ENCODE measurements at regions not wholly inside any gene's neighbourhood (a gene's known extent, or its start where the extent isn't known, plus 50 kb on each side); places are given as distances from the start of the nearest gene placed in this dataset.
A peak's percentile ranks its signal among the peaks of the same experiment; 100 is the strongest.

- no peak for DNase-seq
These were observed 52.0 kb upstream of the GRAMD1B start for GRCh38 chr11:123378096-123378495.

GRCh38 chr11:123377355-123377754, 52.7 kb upstream of the GRAMD1B start:
- no peak for DNase-seq

GRCh38 chr11:123375832-123376231, 54.2 kb upstream of the GRAMD1B start:
- DNase-seq, result no peak

- DNase-seq, result no peak
These were observed 55.5 kb upstream of the GRAMD1B start for GRCh38 chr11:123374622-123374968.

- DNase-seq, result no peak
These were observed 56.1 kb upstream of the GRAMD1B start for GRCh38 chr11:123373754-123374621.

- DNase-seq, result no peak
These were observed 58.4 kb upstream of the GRAMD1B start for GRCh38 chr11:123371506-123372297.

GRCh38 chr11:123366924-123367323, 63.1 kb upstream of the GRAMD1B start:
- DNase-seq, result no peak

GRCh38 chr11:123365955-123366354, 64.1 kb upstream of the GRAMD1B start:
- no peak for DNase-seq

GRCh38 chr11:123364080-123364479, 66.0 kb upstream of the GRAMD1B start:
- no peak for DNase-seq

GRCh38 chr11:123363556-123363955, 66.5 kb upstream of the GRAMD1B start:
- DNase-seq, result no peak

- DNase-seq, result no peak
These were observed 67.1 kb upstream of the GRAMD1B start for GRCh38 chr11:123362941-123363340.

GRCh38 chr11:123362186-123362585, 67.9 kb upstream of the GRAMD1B start:
- DNase-seq, result no peak

- DNase-seq, result no peak
These were observed 69.0 kb upstream of the GRAMD1B start for GRCh38 chr11:123361110-123361509.

- DNase-seq, result no peak
These were observed 69.7 kb upstream of the GRAMD1B start for GRCh38 chr11:123360267-123360936.

- DNase-seq, result peak; percentile 28
These were observed 71.9 kb upstream of the GRAMD1B start for GRCh38 chr11:123357990-123358827.

- DNase-seq, result no peak
These were observed 72.6 kb upstream of the GRAMD1B start for GRCh38 chr11:123357353-123357989.

GRCh38 chr11:123356539-123356938, 73.5 kb upstream of the GRAMD1B start:
- DNase-seq, result no peak

GRCh38 chr11:123354371-123354975, 75.6 kb upstream of the GRAMD1B start:
- no peak for DNase-seq

GRCh38 chr11:123351375-123351774, 78.7 kb upstream of the GRAMD1B start:
- DNase-seq, result peak; percentile 32

- no peak for DNase-seq
These were observed 80.7 kb upstream of the GRAMD1B start for GRCh38 chr11:123349382-123349781.

GRCh38 chr11:123344790-123345357, 85.2 kb upstream of the GRAMD1B start:
- DNase-seq, result no peak
